ENCODE measurements at regions not wholly inside any gene's neighbourhood (a gene's known extent, or its start where the extent isn't known, plus 50 kb on each side); places are given as distances from the start of the nearest gene placed in this dataset.

- TF ChIP-seq RBM39 (optimal IDR thresholded peaks at IDR 0.05; ENCODE audit: low read depth, low read length) (no peak), FIP1L1 (IDR thresholded peaks at IDR 0.05; ENCODE audit: low read depth, low read length, poor library complexity, severe bottlenecking) (no peak), MAZ (CRISPR knock-in tag; conservative IDR thresholded peaks at IDR 0.05 in 1 of 2, IDR thresholded peaks at IDR 0.05 in 1 of 2) (no peak), NR2C1 (IDR thresholded peaks at IDR 0.05) (no peak), NR2C1 (tag; IDR thresholded peaks at IDR 0.05) (no peak), SNIP1 (IDR thresholded peaks at IDR 0.05; ENCODE audit: low read depth) (no peak), ESRRB (CRISPR knock-in tag; IDR thresholded peaks at IDR 0.05; ENCODE audit: borderline replicate concordance) (no peak), MCM3 (IDR thresholded peaks at IDR 0.05) (no peak), GATAD2B (IDR thresholded peaks at IDR 0.05; ENCODE audit: borderline replicate concordance) (no peak), ELF4 (CRISPR knock-in tag; IDR thresholded peaks at IDR 0.05) (no peak), PHF8 (IDR thresholded peaks at IDR 0.05; ENCODE audit: borderline replicate concordance, low read length) (no peak), ZNF668 (CRISPR knock-in tag; IDR thresholded peaks at IDR 0.05) (peak; percentile 86; the same call in 1 of the 2 replicates), SAFB (IDR thresholded peaks at IDR 0.05; ENCODE audit: borderline replicate concordance, low read depth, low read length) (no peak), MLX (CRISPR knock-in tag; conservative IDR thresholded peaks at IDR 0.05) (no peak), KAT8 (IDR thresholded peaks at IDR 0.05; ENCODE audit: low read depth) (no peak), NFE2 (IDR thresholded peaks at IDR 0.05; ENCODE audit: low read depth) (no peak), ZC3H4 (CRISPR knock-in tag; IDR thresholded peaks at IDR 0.05; ENCODE audit: borderline replicate concordance) (peak; percentile 37; the same call in 1 of the 2 replicates), RFX7 (CRISPR knock-in tag; IDR thresholded peaks at IDR 0.05) (no peak), XRCC5 (IDR thresholded peaks at IDR 0.05; ENCODE audit: low read depth, low read length) (no peak), NUFIP1 (IDR thresholded peaks at IDR 0.05; ENCODE audit: partially characterized antibody) (no peak)
- TF ChIP-seq, protein P1, sequence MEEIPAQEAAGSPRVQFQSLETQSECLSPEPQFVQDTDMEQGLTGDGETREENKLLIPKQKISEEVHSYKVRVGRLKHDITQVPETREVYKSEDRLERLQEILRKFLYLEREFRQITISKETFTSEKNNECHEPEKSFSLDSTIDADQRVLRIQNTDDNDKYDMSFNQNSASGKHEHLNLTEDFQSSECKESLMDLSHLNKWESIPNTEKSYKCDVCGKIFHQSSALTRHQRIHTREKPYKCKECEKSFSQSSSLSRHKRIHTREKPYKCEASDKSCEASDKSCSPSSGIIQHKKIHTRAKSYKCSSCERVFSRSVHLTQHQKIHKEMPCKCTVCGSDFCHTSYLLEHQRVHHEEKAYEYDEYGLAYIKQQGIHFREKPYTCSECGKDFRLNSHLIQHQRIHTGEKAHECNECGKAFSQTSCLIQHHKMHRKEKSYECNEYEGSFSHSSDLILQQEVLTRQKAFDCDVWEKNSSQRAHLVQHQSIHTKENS (CRISPR knock-in tag; IDR thresholded peaks at IDR 0.05), result no peak
- TF ChIP-seq, protein P2, sequence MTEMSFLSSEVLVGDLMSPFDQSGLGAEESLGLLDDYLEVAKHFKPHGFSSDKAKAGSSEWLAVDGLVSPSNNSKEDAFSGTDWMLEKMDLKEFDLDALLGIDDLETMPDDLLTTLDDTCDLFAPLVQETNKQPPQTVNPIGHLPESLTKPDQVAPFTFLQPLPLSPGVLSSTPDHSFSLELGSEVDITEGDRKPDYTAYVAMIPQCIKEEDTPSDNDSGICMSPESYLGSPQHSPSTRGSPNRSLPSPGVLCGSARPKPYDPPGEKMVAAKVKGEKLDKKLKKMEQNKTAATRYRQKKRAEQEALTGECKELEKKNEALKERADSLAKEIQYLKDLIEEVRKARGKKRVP (CRISPR knock-in tag; IDR thresholded peaks at IDR 0.05), result no peak
- TF ChIP-seq, protein P3, sequence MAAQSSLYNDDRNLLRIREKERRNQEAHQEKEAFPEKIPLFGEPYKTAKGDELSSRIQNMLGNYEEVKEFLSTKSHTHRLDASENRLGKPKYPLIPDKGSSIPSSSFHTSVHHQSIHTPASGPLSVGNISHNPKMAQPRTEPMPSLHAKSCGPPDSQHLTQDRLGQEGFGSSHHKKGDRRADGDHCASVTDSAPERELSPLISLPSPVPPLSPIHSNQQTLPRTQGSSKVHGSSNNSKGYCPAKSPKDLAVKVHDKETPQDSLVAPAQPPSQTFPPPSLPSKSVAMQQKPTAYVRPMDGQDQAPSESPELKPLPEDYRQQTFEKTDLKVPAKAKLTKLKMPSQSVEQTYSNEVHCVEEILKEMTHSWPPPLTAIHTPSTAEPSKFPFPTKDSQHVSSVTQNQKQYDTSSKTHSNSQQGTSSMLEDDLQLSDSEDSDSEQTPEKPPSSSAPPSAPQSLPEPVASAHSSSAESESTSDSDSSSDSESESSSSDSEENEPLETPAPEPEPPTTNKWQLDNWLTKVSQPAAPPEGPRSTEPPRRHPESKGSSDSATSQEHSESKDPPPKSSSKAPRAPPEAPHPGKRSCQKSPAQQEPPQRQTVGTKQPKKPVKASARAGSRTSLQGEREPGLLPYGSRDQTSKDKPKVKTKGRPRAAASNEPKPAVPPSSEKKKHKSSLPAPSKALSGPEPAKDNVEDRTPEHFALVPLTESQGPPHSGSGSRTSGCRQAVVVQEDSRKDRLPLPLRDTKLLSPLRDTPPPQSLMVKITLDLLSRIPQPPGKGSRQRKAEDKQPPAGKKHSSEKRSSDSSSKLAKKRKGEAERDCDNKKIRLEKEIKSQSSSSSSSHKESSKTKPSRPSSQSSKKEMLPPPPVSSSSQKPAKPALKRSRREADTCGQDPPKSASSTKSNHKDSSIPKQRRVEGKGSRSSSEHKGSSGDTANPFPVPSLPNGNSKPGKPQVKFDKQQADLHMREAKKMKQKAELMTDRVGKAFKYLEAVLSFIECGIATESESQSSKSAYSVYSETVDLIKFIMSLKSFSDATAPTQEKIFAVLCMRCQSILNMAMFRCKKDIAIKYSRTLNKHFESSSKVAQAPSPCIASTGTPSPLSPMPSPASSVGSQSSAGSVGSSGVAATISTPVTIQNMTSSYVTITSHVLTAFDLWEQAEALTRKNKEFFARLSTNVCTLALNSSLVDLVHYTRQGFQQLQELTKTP (IDR thresholded peaks at IDR 0.05; ENCODE audit: low read depth in 1 of 2, partially characterized antibody in 2 of 2), result no peak
Observed at GRCh38 chr20:50293284-50294139, 102.9 kb downstream of the CEBPB start (continued).

Measured in K562 (cell line).